ENCODE measurements at regions not wholly inside any gene's neighbourhood (a gene's known extent, or its start where the extent isn't known, plus 50 kb on each side); places are given as distances from the start of the nearest gene placed in this dataset.

DNA sequence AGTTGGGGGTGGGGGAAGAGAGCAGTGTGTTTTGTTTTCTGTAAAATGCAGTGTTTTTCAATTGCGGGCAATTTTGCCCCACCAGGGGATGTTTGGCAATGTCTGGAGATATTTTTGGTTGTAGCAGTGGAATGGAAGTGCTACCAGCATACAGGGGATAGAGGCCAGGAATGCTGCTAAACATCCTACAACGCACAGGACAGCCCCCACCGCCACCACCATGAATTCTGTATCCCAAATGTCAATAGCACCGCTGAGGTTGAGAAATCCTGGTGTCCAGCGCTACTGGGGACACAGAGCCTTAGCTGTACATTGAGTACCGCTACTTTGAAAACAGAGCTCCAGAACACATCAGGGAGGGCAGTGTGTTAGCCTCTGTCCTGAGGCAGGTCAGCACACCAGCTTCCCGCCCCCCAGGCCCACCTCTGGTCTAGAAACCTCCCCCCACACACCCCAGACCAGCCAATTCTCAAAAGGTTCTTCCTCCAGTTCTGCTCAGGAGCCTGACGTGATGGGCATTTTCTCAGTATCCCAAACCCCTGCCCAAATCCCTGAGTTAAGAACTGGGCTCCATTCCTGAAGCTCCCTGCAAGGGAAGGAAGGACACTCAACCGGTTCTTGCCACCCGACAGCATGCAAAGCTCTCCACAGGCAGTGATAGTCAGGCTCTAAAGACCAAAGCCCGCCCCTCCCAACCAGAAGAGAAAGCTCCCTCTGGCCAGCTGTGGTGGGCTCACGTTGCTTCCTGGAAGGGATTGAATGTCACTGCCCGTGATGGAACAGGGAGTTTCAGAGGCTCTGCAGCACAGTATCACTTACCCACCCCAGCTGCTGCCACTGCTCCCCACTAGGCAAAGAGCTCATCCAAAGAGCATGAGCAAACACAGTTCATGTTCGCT, 321.5 kb upstream of the JARID2 start:
- no peaks in the 10 kb centered on the region for H3K36me3 ChIP-seq
- H3K4me1 ChIP-seq (ENCODE audit: insufficient read depth), result peaks cover 6% of the 10 kb centered on the region
- no peaks in the 10 kb centered on the region for H3K9me3 ChIP-seq
- intact Hi-C loops (cut with DNase I), result no loop called here
- 54 to 59% (median 58%) methylated on average over 14 of the region's 14 CpGs for WGBS, 3 donors
- DNase-seq, result peak in 1 of 5 donors; percentile 22
- no peaks in the 10 kb centered on the region for H3K27me3 ChIP-seq
- H3K4me3 ChIP-seq, result no peak overlapping the region
- no peak overlapping the region for H3K27ac ChIP-seq
- no peak for TF ChIP-seq EP300 (IDR thresholded peaks at IDR 0.05)
- no peak for TF ChIP-seq POLR2A (IDR thresholded peaks at IDR 0.05)
- TF ChIP-seq, protein P1, sequence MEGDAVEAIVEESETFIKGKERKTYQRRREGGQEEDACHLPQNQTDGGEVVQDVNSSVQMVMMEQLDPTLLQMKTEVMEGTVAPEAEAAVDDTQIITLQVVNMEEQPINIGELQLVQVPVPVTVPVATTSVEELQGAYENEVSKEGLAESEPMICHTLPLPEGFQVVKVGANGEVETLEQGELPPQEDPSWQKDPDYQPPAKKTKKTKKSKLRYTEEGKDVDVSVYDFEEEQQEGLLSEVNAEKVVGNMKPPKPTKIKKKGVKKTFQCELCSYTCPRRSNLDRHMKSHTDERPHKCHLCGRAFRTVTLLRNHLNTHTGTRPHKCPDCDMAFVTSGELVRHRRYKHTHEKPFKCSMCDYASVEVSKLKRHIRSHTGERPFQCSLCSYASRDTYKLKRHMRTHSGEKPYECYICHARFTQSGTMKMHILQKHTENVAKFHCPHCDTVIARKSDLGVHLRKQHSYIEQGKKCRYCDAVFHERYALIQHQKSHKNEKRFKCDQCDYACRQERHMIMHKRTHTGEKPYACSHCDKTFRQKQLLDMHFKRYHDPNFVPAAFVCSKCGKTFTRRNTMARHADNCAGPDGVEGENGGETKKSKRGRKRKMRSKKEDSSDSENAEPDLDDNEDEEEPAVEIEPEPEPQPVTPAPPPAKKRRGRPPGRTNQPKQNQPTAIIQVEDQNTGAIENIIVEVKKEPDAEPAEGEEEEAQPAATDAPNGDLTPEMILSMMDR (IDR thresholded peaks at IDR 0.05), result no peak

DNA sequence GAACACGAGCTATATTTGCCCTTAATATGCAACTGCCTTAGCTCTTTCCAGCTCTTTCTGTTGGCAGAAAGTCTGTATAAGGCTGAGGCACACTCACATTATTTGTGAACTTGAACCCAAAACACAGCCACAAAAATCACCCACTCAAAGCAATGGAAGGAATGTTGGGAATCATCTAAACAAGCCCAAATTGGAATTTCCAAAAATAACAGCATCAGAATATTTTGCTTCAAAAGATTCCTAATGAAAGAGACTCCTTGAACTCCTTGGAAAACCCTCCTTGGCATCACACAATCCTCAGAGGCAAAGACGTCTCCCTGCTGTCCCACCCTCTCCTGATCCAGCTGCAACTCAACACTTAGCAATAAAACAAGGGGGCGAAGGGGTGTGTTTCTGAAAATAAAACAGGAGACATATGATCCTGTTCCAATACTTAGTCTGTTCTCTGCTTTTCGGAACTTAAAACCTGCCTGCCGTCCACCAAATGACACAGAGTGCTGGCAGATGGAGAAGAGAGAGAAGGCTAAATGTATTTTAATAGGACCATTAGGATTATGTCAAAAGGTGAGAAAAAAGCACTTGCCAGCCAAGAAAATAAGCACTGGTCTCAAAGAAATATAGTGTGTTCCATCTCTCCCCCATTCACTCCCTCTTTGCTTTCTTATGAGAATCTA, 320.7 kb upstream of the JARID2 start:
- TF ChIP-seq, protein P1 (IDR thresholded peaks at IDR 0.05), result no peak
- no peak for TF ChIP-seq EP300 (IDR thresholded peaks at IDR 0.05)
- no peak for TF ChIP-seq POLR2A (IDR thresholded peaks at IDR 0.05)
- Histone ChIP-seq H3K27ac (no peak overlapping the region), H3K36me3 (no peaks in the 10 kb centered on the region), H3K9me3 (no peaks in the 10 kb centered on the region), H3K4me3 (no peak overlapping the region), H3K4me1 (ENCODE audit: insufficient read depth) (peaks cover 6% of the 10 kb centered on the region), H3K27me3 (no peaks in the 10 kb centered on the region)
- WGBS, 3 donors, result 5 to 9% (median 6%) methylated on average over 5 of the region's 5 CpGs
- intact Hi-C loops (cut with DNase I), result no loop called here
- DNase-seq, result no peak

DNA sequence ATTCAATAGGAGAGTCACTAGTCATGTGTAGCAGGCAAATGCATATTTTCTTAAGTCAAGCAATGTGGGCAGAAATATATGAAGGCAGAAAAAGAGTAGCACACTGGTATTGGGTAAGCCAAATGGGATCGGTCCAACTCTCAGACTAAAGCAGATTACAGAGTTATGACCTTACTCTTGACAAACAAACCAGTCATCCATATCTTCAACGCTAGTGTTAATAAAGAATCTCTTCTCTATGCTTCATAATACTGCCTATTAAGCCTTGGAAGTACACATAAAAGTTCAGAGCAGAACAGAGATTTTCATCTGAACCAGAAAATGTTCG, 320.2 kb upstream of the JARID2 start:
- Histone ChIP-seq H3K27ac (no peak overlapping the region), H3K4me1 (ENCODE audit: insufficient read depth) (peaks cover 6% of the 10 kb centered on the region), H3K9me3 (no peaks in the 10 kb centered on the region), H3K36me3 (no peaks in the 10 kb centered on the region), H3K4me3 (no peak overlapping the region), H3K27me3 (no peaks in the 10 kb centered on the region)
- intact Hi-C loops (cut with DNase I), result no loop called here
- DNase-seq, result no peak
- 17 to 28% (median 20%) methylated on average over 3 of the region's 3 CpGs for WGBS, 3 donors
- TF ChIP-seq, protein P1 (IDR thresholded peaks at IDR 0.05), result no peak
- TF ChIP-seq POLR2A (IDR thresholded peaks at IDR 0.05) (no peak), EP300 (IDR thresholded peaks at IDR 0.05) (no peak)

DNA sequence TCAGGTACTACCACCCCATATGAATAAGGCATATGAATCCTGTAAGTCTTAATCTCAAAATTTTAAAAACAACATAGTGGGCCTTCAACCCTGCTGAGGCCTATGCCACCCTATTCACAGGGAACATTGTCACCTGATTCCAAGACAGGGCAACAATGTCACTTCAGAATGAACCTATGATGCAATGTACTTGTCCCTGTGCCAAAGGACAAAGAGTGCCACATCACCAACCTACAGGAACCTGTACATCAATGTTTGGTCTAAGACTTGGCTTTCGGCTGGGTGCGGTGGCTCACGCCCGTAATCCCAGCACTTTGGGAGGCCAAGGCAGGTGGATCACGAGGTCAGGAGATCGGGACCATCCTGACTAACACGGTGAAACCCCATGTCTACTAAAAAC, 318.5 kb upstream of the JARID2 start:
- intact Hi-C loops (cut with DNase I), result no loop called here
- Histone ChIP-seq H3K9me3 (no peaks in the 10 kb centered on the region), H3K36me3 (no peaks in the 10 kb centered on the region), H3K4me3 (no peak overlapping the region), H3K4me1 (ENCODE audit: insufficient read depth) (peaks cover 4% of the 10 kb centered on the region), H3K27ac (no peak overlapping the region), H3K27me3 (no peaks in the 10 kb centered on the region)
- WGBS, 3 donors, result 91 to 98% (median 97%) methylated on average over 7 of the region's 7 CpGs
- TF ChIP-seq EP300 (IDR thresholded peaks at IDR 0.05) (no peak), POLR2A (IDR thresholded peaks at IDR 0.05) (no peak)
- TF ChIP-seq, protein P1 (IDR thresholded peaks at IDR 0.05), result no peak
- no peak for DNase-seq
